ENCODE measurements at regions not wholly inside any gene's neighbourhood (a gene's known extent, or its start where the extent isn't known, plus 50 kb on each side); places are given as distances from the start of the nearest gene placed in this dataset.
A peak's percentile ranks its signal among the peaks of the same experiment; 100 is the strongest.

GRCh38 chr15:26374806-26375205 lies 398.1 kb downstream of the GABRB3 start:
- DNase-seq (ENCODE audit: low spot score) = no peak

GRCh38 chr15:26372706-26373105 lies 400.2 kb downstream of the GABRB3 start:
- DNase-seq (ENCODE audit: low spot score) = no peak

DNA sequence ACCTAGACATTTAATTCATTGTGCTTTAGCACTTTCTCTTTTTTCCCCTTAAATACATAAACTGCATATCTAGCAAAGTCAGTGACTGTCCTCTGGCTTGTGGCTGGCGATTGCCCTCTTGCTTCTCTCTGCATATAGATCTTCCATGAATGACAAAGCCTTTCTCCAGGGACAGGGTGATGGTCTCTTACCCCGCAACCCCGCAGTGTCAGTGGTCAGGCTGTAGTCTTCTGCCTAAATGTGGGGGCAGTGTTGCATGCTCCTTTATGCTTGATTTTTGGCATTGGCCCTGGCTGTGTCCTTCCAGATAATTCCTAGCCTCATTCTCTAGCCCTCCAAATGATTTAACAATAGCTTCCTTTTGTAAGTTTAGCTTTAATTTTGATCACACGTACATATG lies 407.8 kb downstream of the GABRB3 start:
- no peak for DNase-seq (ENCODE audit: low spot score)

DNA sequence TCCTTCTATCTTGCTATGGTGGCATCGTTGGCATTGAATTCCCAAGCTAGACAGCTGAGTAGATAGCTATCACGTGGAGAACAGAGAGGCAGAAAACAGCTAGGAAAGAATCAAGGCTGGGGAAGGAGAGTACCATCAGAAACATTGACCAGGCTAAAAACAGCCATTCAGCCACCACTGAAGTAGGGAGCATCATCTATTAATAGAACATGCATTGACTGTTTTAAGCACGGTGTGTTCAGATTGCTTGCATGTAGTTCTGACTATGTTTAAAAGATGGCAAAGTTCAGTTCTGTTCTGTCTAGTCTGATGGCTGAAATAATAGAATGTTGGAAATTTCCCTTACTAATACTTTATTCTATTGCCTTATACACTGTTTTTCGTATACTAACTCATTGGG lies 413.0 kb downstream of the GABRB3 start:
- DNase-seq (ENCODE audit: low spot score) = no peak

DNA sequence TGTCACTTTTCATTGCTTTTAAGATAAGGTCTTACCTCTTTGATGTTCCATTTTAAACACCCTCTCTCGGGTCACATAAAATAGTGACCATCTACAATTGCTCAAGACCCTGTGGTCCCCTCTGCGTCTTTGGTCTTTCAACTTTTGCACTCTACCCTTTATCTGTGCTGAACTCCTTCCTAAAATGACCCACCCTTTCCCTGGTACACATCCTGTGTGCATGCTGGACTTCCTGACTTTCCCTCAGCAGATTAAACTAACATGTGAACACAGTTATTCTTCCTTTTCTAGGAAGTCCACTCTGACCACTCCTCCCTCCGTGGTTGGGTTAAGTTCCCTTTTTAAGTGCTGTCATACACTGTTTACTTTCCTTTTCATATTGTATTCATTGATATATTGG lies 414.2 kb downstream of the GABRB3 start:
- no peak for DNase-seq (ENCODE audit: low spot score)

DNA sequence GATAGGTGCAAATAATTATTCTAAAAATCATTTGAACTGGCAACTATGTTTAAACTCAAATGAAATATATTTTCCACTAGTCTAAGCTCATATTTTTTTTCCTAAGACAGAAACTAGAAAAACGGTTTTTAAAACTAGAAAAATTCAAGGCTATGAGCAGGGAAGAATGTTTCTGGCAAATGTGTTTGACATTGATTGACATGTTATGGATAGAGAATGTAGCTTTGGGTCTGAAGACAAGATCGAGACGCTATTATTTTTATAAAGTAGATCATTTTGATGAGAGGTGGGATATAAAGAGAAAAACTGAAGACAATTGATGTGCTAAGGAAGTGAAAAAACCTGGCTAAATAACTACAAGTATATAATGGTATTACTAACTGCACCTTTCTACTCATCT lies 415.2 kb downstream of the GABRB3 start:
- DNase-seq (ENCODE audit: low spot score) = no peak

- DNase-seq (ENCODE audit: low spot score) = no peak
Measured at GRCh38 chr15:26355472-26356074, 417.3 kb downstream of the GABRB3 start.

DNA sequence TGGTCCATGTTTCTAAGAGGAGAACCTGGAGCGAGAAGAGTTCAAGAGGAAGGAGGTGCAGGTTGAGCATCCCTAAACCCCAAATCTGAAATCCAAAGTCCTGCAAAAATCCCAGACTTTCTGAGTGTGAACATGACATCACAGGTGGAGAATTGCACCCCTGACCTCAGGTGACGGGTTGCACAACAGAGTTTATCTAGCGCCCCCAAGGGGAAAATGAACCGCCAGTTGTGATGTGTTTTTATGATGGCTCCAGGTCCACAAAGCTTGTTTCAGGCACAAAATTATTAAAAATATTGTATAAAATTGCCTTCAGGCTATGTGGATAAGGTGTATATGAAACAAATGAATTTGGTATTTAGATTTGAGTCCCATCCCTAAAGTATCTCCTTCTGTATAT lies 420.0 kb downstream of the GABRB3 start:
- no peak for DNase-seq (ENCODE audit: low spot score)

- no peak for DNase-seq (ENCODE audit: low spot score)
Measured at GRCh38 chr15:26352406-26352805, 420.5 kb downstream of the GABRB3 start.

GRCh38 chr15:26325495-26325894 lies 447.4 kb downstream of the GABRB3 start:
- DNase-seq (ENCODE audit: low spot score) = no peak

- DNase-seq (ENCODE audit: low spot score) = no peak
Measured at GRCh38 chr15:26323566-26323965, 449.3 kb downstream of the GABRB3 start.

GRCh38 chr15:26318689-26319088 lies 454.2 kb downstream of the GABRB3 start:
- DNase-seq (ENCODE audit: low spot score) = no peak

GRCh38 chr15:26314577-26314976 lies 451.4 kb upstream of the ATP10A start:
- no peak for DNase-seq (ENCODE audit: low spot score)

DNA sequence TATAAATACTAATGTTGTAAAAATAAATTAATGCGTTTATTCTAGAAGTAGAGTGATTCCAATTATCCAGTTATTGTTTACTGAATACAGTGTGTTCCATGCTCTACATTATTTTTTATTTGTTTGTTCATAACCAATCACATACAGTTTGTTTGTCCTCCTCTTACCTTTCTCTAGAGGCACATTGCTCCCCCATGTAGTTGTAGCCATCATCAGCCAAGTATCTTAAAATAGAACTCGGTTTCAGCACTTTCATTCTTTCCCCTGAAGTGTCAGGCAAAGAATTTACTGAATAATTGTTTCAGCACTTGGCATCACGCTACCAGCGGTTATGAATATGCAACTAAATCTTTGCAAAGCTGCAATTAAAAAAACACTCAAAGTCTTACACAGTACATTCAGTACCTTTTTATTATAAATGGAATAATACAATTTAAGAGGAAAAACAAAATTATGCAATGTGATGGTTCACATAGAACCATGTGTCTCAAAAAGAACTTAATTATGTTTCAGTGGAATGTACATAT lies 448.6 kb upstream of the ATP10A start:
- DNase-seq (ENCODE audit: low spot score) = no peak

GRCh38 chr15:26298659-26299170 lies 435.6 kb upstream of the ATP10A start:
- DNase-seq (ENCODE audit: low spot score) = no peak

DNA sequence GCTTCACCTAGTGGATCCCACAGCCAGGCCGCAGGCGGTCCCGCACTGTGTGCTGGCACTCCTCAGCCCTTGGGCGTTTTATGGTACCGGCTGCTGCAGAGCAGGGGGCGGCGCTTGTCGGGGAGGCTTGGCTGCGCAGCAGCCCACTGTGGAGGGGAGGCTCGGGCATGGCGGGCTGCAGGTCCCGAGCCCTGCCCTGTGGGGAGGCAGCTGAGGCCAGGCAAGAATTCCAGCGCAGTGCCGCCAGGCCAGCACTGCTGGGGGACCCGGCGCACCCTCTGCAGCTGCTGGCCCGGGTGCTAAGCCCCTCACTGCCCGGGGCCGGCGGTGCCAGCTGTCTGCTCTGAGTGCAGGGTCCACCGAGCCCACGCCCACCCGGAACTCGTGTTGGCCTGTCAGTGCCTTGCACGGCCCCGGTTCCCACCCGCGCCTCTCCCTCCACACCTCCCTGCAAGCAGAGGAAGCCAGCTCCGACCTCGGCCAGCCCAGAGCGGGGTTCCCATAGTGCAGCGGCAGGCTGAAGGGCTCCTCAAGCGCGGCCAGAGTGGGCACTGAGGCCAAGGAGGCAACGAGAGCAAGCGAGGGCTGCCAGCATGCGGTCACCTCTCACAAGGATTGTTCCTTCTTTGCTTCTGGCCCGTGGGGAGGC lies 435.0 kb upstream of the ATP10A start:
- no peak for DNase-seq (ENCODE audit: low spot score)

DNA sequence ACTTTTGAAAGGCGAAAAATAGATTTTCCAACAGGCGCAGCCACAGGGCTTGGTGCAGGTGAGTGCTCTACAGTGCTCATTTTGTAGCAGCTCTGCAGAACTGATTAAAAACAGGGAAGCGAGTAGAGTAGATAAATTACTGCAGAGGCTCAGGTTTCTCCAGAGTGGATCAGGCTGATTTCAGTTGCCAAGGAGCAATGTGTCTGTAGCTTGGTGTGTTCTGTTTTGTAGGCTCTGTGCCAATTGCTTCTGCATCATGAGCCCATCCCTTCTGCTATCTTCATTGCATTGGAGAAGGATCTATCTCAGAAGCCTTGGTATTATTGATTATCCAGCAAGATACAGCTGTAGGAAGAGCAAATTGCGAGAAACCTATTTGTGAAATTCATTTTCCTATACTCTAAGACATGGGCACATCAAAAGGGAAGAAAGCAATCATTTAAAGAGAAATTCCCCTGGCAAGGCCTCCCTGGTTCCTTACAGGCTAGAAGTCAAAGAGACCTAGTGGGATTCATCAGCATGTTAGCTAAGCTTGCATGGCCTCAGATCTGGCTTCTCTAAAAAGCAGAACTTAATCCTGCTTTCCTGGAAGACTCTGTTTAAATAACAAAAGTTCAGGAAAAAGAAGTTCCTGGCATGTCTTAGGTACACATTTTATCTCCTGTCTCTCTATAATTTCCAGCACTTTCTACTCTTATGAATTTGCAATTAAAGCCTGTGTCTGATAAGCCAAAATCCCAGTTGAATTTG lies 432.4 kb upstream of the ATP10A start:
- no peak for DNase-seq (ENCODE audit: low spot score)

DNA sequence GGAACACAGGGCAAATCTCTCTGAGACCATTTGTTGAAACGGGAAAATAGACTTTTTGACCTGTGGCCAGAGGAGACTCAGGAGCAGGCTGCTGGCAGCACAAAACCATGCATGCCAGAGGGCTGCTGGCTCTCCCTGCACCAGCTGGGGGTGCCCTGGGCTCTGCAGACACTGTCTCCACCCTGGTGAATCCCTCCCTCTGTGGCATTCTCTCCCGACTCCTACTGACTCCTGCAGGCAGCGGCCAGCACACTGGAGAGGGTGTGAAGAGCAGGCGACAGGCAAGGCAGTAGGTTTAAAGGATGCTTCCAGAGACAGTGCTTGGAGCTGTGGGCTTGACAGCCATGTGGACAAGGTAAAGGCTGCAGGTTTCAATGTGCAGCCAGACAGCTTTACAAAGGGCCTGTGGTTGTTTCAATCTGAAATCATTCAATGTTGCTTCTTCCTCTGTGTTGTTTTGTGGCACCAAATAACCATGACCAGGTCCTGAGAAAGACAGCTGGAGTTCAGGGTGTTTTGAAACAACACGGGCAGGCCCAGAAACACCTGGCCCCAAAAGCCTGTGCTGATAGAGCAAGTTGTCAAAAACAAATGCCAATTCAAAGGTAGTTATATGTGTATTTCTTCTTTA lies 431.0 kb upstream of the ATP10A start:
- no peak for DNase-seq (ENCODE audit: low spot score)

- no peak for DNase-seq (ENCODE audit: low spot score)
Measured at GRCh38 chr15:26287381-26287780, 424.3 kb upstream of the ATP10A start.

- no peak for DNase-seq (ENCODE audit: low spot score)
Measured at GRCh38 chr15:26280281-26280680, 417.2 kb upstream of the ATP10A start.

GRCh38 chr15:26261966-26262365 lies 398.8 kb upstream of the ATP10A start:
- DNase-seq (ENCODE audit: low spot score) = no peak

GRCh38 chr15:26261413-26261812 lies 398.3 kb upstream of the ATP10A start:
- peak; percentile 21 for DNase-seq (ENCODE audit: low spot score)
